ENCODE measurements at regions not wholly inside any gene's neighbourhood (a gene's known extent, or its start where the extent isn't known, plus 50 kb on each side); places are given as distances from the start of the nearest gene placed in this dataset.

GRCh38 chr1:244340396-244340795, 111.3 kb downstream of the ADSS2 start:
- Mint-ChIP-seq H3K27ac (ENCODE audit: unreplicated experiment) (no peak overlapping the region), H3K36me3 (ENCODE audit: insufficient read depth, unreplicated experiment) (no peaks in the 10 kb centered on the region), H3K27me3 (ENCODE audit: insufficient read depth, unreplicated experiment) (no peaks in the 10 kb centered on the region), H3K9me3 (ENCODE audit: unreplicated experiment) (no peaks in the 10 kb centered on the region), H3K4me3 (ENCODE audit: unreplicated experiment) (no peak overlapping the region), H3K4me1 (ENCODE audit: low read depth, unreplicated experiment) (peaks cover 4% of the 10 kb centered on the region)
- Histone ChIP-seq H3K27me3 (replicated peaks; ENCODE audit: control insufficient read depth, insufficient read depth, low read length) (no peaks in the 10 kb centered on the region), H3K4me3 (ENCODE audit: low read depth, low read length) (no peak overlapping the region), H3K4me1 (peaks cover 22% of the 10 kb centered on the region), H3K9me3 (no peaks in the 10 kb centered on the region), H3K36me3 (ENCODE audit: control insufficient read depth, insufficient read depth, low read length) (no peaks in the 10 kb centered on the region)
- ChIA-PET CTCF (no interaction called here), POLR2A (no interaction called here)
- no TSS peak for BruUV-seq (replicated peaks)
- no peak for DNase-seq
- TF ChIP-seq CTCF (IDR thresholded peaks at IDR 0.05; ENCODE audit: insufficient read depth in 1 of 2, low read depth in 1 of 2, low read length in 1 of 2, severe bottlenecking in 1 of 2, unreplicated experiment in 1 of 2), result no peak
- intact Hi-C loops (cut with micrococcal nuclease; ENCODE audit: unreplicated experiment), result no loop called here

- ChIA-PET CTCF (interaction anchor here (0.7 kb wide), 1 partner anchor 395 kb away, joined by 3 read pairs; no protein-coding TSS in a partner anchor), POLR2A (no interaction called here)
- no peaks in the 10 kb centered on the region for H3K27me3 ChIP-seq (replicated peaks; ENCODE audit: control insufficient read depth, insufficient read depth, low read length)
- no TSS peak for BruUV-seq (replicated peaks)
- H3K36me3 ChIP-seq (ENCODE audit: control insufficient read depth, insufficient read depth, low read length), result no peaks in the 10 kb centered on the region
- H3K4me3 Mint-ChIP-seq (ENCODE audit: unreplicated experiment), result no peak overlapping the region
- peaks cover 17% of the 10 kb centered on the region for H3K4me1 Mint-ChIP-seq (ENCODE audit: low read depth, unreplicated experiment)
- no peak overlapping the region for H3K4me3 ChIP-seq (ENCODE audit: low read depth, low read length)
- no peak for TF ChIP-seq CTCF (IDR thresholded peaks at IDR 0.05; ENCODE audit: insufficient read depth in 1 of 2, low read depth in 1 of 2, low read length in 1 of 2, severe bottlenecking in 1 of 2, unreplicated experiment in 1 of 2)
- no peaks in the 10 kb centered on the region for H3K9me3 ChIP-seq
- H3K27me3 Mint-ChIP-seq (ENCODE audit: insufficient read depth, unreplicated experiment), result no peaks in the 10 kb centered on the region
- peak; percentile 34 to 66 for DNase-seq
- H3K4me1 ChIP-seq, result peaks cover 19% of the 10 kb centered on the region
- no peaks in the 10 kb centered on the region for H3K36me3 Mint-ChIP-seq (ENCODE audit: insufficient read depth, unreplicated experiment)
- intact Hi-C loops (cut with micrococcal nuclease; ENCODE audit: unreplicated experiment), result no loop called here
- H3K9me3 Mint-ChIP-seq (ENCODE audit: unreplicated experiment), result no peaks in the 10 kb centered on the region
- H3K27ac Mint-ChIP-seq (ENCODE audit: unreplicated experiment), result peak overlapping the region; percentile 67
These were observed 110.0 kb downstream of the ADSS2 start for GRCh38 chr1:244341455-244342450.

- Mint-ChIP-seq H3K4me3 (ENCODE audit: unreplicated experiment) (no peak overlapping the region), H3K27me3 (ENCODE audit: insufficient read depth, unreplicated experiment) (no peaks in the 10 kb centered on the region), H3K36me3 (ENCODE audit: insufficient read depth, unreplicated experiment) (no peaks in the 10 kb centered on the region), H3K9me3 (ENCODE audit: unreplicated experiment) (no peaks in the 10 kb centered on the region), H3K27ac (ENCODE audit: unreplicated experiment) (no peak overlapping the region), H3K4me1 (ENCODE audit: low read depth, unreplicated experiment) (peaks cover 24% of the 10 kb centered on the region)
- Histone ChIP-seq H3K4me1 (peaks cover 32% of the 10 kb centered on the region), H3K4me3 (ENCODE audit: low read depth, low read length) (no peak overlapping the region), H3K9me3 (no peaks in the 10 kb centered on the region; the same call in 1 of the 2 replicates), H3K36me3 (ENCODE audit: control insufficient read depth, insufficient read depth, low read length) (no peaks in the 10 kb centered on the region), H3K27me3 (replicated peaks; ENCODE audit: control insufficient read depth, insufficient read depth, low read length) (no peaks in the 10 kb centered on the region)
- BruUV-seq (replicated peaks), result no TSS peak
- DNase-seq, result no peak
- no peak for TF ChIP-seq CTCF (IDR thresholded peaks at IDR 0.05; ENCODE audit: insufficient read depth in 1 of 2, low read depth in 1 of 2, low read length in 1 of 2, severe bottlenecking in 1 of 2, unreplicated experiment in 1 of 2)
- ChIA-PET CTCF (no interaction called here), POLR2A (no interaction called here)
- intact Hi-C loops (cut with micrococcal nuclease; ENCODE audit: unreplicated experiment), result no loop called here
These were observed 107.7 kb downstream of the ADSS2 start for GRCh38 chr1:244344001-244344400.

Measured in Caco-2 (cell line).